ENCODE measurements at regions not wholly inside any gene's neighbourhood (a gene's known extent, or its start where the extent isn't known, plus 50 kb on each side); places are given as distances from the start of the nearest gene placed in this dataset.

- TF ChIP-seq CTCF (conservative IDR thresholded peaks at IDR 0.05; ENCODE audit: low read depth in 2 of 2) (no peak), EZH2phosphoT487 (IDR thresholded peaks at IDR 0.05; ENCODE audit: unreplicated experiment) (no peak), EZH2 (IDR thresholded peaks at IDR 0.05; ENCODE audit: low read depth, unreplicated experiment) (no peak)
Measured at GRCh38 chr6:6930223-6930880, 177.4 kb upstream of the RREB1 start.
